ENCODE measurements at regions not wholly inside any gene's neighbourhood (a gene's known extent, or its start where the extent isn't known, plus 50 kb on each side); places are given as distances from the start of the nearest gene placed in this dataset.
A peak's percentile ranks its signal among the peaks of the same experiment; 100 is the strongest.

GRCh38 chrX:52585892-52586291, 68.8 kb downstream of the SSX7 start:
- TF ChIP-seq CTCF (IDR thresholded peaks at IDR 0.05; ENCODE audit: unreplicated experiment), result no peak
- DNase-seq (ENCODE audit: unreplicated experiment), result peak; percentile 16
- H3K27me3 Mint-ChIP-seq (ENCODE audit: insufficient read depth, unreplicated experiment), result peaks cover 49% of the 10 kb centered on the region
- peaks cover 6% of the 10 kb centered on the region for H3K4me1 Mint-ChIP-seq (ENCODE audit: insufficient read depth, unreplicated experiment)
- H3K4me3 Mint-ChIP-seq (ENCODE audit: unreplicated experiment), result no peak overlapping the region
- ChIA-PET POLR2A (no interaction called here), CTCF (no interaction called here)
- no peaks in the 10 kb centered on the region for H3K36me3 Mint-ChIP-seq (ENCODE audit: insufficient read depth, unreplicated experiment)
- intact Hi-C loops (cut with micrococcal nuclease), result no loop called here
- BruUV-seq (replicated peaks), result no TSS peak
- no peaks in the 10 kb centered on the region for H3K9me3 Mint-ChIP-seq (ENCODE audit: unreplicated experiment)
- no peak overlapping the region for H3K27ac Mint-ChIP-seq (ENCODE audit: low read depth, unreplicated experiment)

- H3K9me3 Mint-ChIP-seq (ENCODE audit: unreplicated experiment), result no peaks in the 10 kb centered on the region
These were observed 60.8 kb upstream of the XAGE1B start for GRCh38 chrX:52577464-52578173.

GRCh38 chrX:52576946-52577345, 60.1 kb upstream of the XAGE1B start:
- no TSS peak for BruUV-seq (replicated peaks)
- no peak for TF ChIP-seq CTCF (IDR thresholded peaks at IDR 0.05; ENCODE audit: unreplicated experiment)
- DNase-seq (ENCODE audit: unreplicated experiment), result no peak
- H3K4me3 Mint-ChIP-seq (ENCODE audit: unreplicated experiment), result no peak overlapping the region
- ChIA-PET CTCF (no interaction called here), POLR2A (no interaction called here)
- H3K27me3 Mint-ChIP-seq (ENCODE audit: insufficient read depth, unreplicated experiment), result peaks cover 89% of the 10 kb centered on the region
- intact Hi-C loops (cut with micrococcal nuclease), result no loop called here
- H3K4me1 Mint-ChIP-seq (ENCODE audit: insufficient read depth, unreplicated experiment), result peaks cover 5% of the 10 kb centered on the region
- H3K27ac Mint-ChIP-seq (ENCODE audit: low read depth, unreplicated experiment), result no peak overlapping the region
- H3K36me3 Mint-ChIP-seq (ENCODE audit: insufficient read depth, unreplicated experiment), result no peaks in the 10 kb centered on the region
- no peaks in the 10 kb centered on the region for H3K9me3 Mint-ChIP-seq (ENCODE audit: unreplicated experiment)

More at GRCh38 chrX:52577464-52578173, 60.8 kb upstream of the XAGE1B start:
- Mint-ChIP-seq H3K36me3 (ENCODE audit: insufficient read depth, unreplicated experiment) (no peaks in the 10 kb centered on the region), H3K4me3 (ENCODE audit: unreplicated experiment) (no peak overlapping the region), H3K27ac (ENCODE audit: low read depth, unreplicated experiment) (no peak overlapping the region), H3K4me1 (ENCODE audit: insufficient read depth, unreplicated experiment) (peaks cover 5% of the 10 kb centered on the region), H3K27me3 (ENCODE audit: insufficient read depth, unreplicated experiment) (peaks cover 89% of the 10 kb centered on the region)
- no peak for TF ChIP-seq CTCF (IDR thresholded peaks at IDR 0.05; ENCODE audit: unreplicated experiment)
- intact Hi-C loops (cut with micrococcal nuclease), result no loop called here
- ChIA-PET POLR2A (no interaction called here), CTCF (no interaction called here)
- no peak for DNase-seq (ENCODE audit: unreplicated experiment)
- no TSS peak for BruUV-seq (replicated peaks)

GRCh38 chrX:52576474-52576873, 59.6 kb upstream of the XAGE1B start:
- TF ChIP-seq CTCF (IDR thresholded peaks at IDR 0.05; ENCODE audit: unreplicated experiment), result no peak
- CTCF ChIA-PET, result interaction anchor here (0.6 kb wide), 1 partner anchor 287 kb away, joined by 5 read pairs; no protein-coding TSS in a partner anchor

More at GRCh38 chrX:52576474-52576873, 59.6 kb upstream of the XAGE1B start:
- peaks cover 5% of the 10 kb centered on the region for H3K4me1 Mint-ChIP-seq (ENCODE audit: insufficient read depth, unreplicated experiment)
- no TSS peak for BruUV-seq (replicated peaks)
- POLR2A ChIA-PET, result no interaction called here
- intact Hi-C loops (cut with micrococcal nuclease), result no loop called here
- H3K9me3 Mint-ChIP-seq (ENCODE audit: unreplicated experiment), result no peaks in the 10 kb centered on the region
- H3K4me3 Mint-ChIP-seq (ENCODE audit: unreplicated experiment), result no peak overlapping the region
- no peak for DNase-seq (ENCODE audit: unreplicated experiment)
- peaks cover 89% of the 10 kb centered on the region for H3K27me3 Mint-ChIP-seq (ENCODE audit: insufficient read depth, unreplicated experiment)
- H3K36me3 Mint-ChIP-seq (ENCODE audit: insufficient read depth, unreplicated experiment), result no peaks in the 10 kb centered on the region
- no peak overlapping the region for H3K27ac Mint-ChIP-seq (ENCODE audit: low read depth, unreplicated experiment)
